Spleen (tissue), 7 donors: ENCODE measurements at regions not wholly inside any gene's neighbourhood (a gene's known extent, or its start where the extent isn't known, plus 50 kb on each side); places are given as distances from the start of the nearest gene placed in this dataset.
"Not testable (repeated sequence)": the region's sequence is repeated elsewhere in the genome, so short reads cannot be mapped to it uniquely, and the experiment has no call there.

ENCODE experiments used
- POLR2A ChIP-seq, 3 donors: fragments of 450-650 bp; IDR thresholded peaks; one replicate each; pipeline ENCODE4 v1.5.1; 2017; ENCODE audit warnings: antibody characterized with exemption in 3 of 3, mild to moderate bottlenecking in 1 of 3
- POLR2AphosphoS5 ChIP-seq, 3 donors: sonication (generic); formaldehyde crosslinking; IDR thresholded peaks; one replicate each; pipeline ENCODE4 v1.5.1; 2017; ENCODE audit warnings: antibody characterized with exemption in 3 of 3
- TF ChIP-seq, protein P1 (sequence below), 11 experiments: fragments of 200-600 bp in 7 of 11; fragments of 450-650 bp in 4 of 11; sonication (generic) in 4 of 11; IDR thresholded peaks in 8 of 11; conservative IDR thresholded peaks in 3 of 11; 1 replicate in 7 of 11; 2 replicates in 4 of 11; pipeline versions ENCODE4 v1.4.0 to v1.8.0; 2016 to 2021; ENCODE audit warnings: antibody characterized with exemption in 11 of 11, inconsistent platforms in 4 of 11, mild to moderate bottlenecking in 1 of 11
- donor health status: DM: no; HTN: no; CAD: no; lungs with moderate emphysema.
- donor health status: DM: no; HTN: no; CAD: no.
- donor health status: DM: no; HTN: no; CAD: no.

- not testable (repeated sequence) for TF ChIP-seq POLR2A, POLR2AphosphoS5 (IDR thresholded peaks at IDR 0.05)
- TF ChIP-seq, protein P1, sequence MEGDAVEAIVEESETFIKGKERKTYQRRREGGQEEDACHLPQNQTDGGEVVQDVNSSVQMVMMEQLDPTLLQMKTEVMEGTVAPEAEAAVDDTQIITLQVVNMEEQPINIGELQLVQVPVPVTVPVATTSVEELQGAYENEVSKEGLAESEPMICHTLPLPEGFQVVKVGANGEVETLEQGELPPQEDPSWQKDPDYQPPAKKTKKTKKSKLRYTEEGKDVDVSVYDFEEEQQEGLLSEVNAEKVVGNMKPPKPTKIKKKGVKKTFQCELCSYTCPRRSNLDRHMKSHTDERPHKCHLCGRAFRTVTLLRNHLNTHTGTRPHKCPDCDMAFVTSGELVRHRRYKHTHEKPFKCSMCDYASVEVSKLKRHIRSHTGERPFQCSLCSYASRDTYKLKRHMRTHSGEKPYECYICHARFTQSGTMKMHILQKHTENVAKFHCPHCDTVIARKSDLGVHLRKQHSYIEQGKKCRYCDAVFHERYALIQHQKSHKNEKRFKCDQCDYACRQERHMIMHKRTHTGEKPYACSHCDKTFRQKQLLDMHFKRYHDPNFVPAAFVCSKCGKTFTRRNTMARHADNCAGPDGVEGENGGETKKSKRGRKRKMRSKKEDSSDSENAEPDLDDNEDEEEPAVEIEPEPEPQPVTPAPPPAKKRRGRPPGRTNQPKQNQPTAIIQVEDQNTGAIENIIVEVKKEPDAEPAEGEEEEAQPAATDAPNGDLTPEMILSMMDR (IDR thresholded peaks at IDR 0.05 in 8 of 11, conservative IDR thresholded peaks at IDR 0.05 in 3 of 11), result not testable (repeated sequence)
These were observed 317.3 kb downstream of the ZNF479 start for GRCh38 chr7:56814911-56815310.
